ENCODE measurements at regions not wholly inside any gene's neighbourhood (a gene's known extent, or its start where the extent isn't known, plus 50 kb on each side); places are given as distances from the start of the nearest gene placed in this dataset.

- TF ChIP-seq ELK1 (IDR thresholded peaks at IDR 0.05; ENCODE audit: low read depth, low read length) (no peak), HMGXB4 (CRISPR knock-in tag; IDR thresholded peaks at IDR 0.05; ENCODE audit: borderline replicate concordance) (no peak), HOXB13 (CRISPR knock-in tag; IDR thresholded peaks at IDR 0.05; ENCODE audit: low read depth) (no peak), FOSB (CRISPR knock-in tag; IDR thresholded peaks at IDR 0.05) (no peak), KDM5A (IDR thresholded peaks at IDR 0.05) (no peak), HEYL (CRISPR knock-in tag; IDR thresholded peaks at IDR 0.05) (no peak), POLR2A (IDR thresholded peaks at IDR 0.05; ENCODE audit: low read length) (no peak)
- TF ChIP-seq, protein P1, sequence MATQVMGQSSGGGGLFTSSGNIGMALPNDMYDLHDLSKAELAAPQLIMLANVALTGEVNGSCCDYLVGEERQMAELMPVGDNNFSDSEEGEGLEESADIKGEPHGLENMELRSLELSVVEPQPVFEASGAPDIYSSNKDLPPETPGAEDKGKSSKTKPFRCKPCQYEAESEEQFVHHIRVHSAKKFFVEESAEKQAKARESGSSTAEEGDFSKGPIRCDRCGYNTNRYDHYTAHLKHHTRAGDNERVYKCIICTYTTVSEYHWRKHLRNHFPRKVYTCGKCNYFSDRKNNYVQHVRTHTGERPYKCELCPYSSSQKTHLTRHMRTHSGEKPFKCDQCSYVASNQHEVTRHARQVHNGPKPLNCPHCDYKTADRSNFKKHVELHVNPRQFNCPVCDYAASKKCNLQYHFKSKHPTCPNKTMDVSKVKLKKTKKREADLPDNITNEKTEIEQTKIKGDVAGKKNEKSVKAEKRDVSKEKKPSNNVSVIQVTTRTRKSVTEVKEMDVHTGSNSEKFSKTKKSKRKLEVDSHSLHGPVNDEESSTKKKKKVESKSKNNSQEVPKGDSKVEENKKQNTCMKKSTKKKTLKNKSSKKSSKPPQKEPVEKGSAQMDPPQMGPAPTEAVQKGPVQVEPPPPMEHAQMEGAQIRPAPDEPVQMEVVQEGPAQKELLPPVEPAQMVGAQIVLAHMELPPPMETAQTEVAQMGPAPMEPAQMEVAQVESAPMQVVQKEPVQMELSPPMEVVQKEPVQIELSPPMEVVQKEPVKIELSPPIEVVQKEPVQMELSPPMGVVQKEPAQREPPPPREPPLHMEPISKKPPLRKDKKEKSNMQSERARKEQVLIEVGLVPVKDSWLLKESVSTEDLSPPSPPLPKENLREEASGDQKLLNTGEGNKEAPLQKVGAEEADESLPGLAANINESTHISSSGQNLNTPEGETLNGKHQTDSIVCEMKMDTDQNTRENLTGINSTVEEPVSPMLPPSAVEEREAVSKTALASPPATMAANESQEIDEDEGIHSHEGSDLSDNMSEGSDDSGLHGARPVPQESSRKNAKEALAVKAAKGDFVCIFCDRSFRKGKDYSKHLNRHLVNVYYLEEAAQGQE (IDR thresholded peaks at IDR 0.05), result no peak
Observed at GRCh38 chr6:16028966-16029365, 99.9 kb upstream of the MYLIP start (continued).

GRCh38 chr6:16020259-16020658 lies 108.6 kb upstream of the MYLIP start:
- TF ChIP-seq PHF8 (IDR thresholded peaks at IDR 0.05; ENCODE audit: borderline replicate concordance, low read depth), result no peak
- ChIA-PET POLR2A (no interaction called here), CTCF (no interaction called here)
- 37% methylated on average over 3 of the region's 3 CpGs for WGBS (ENCODE audit: missing lambda C conversion rate)
- DNase-seq (ENCODE audit: low read depth in 1 of 2, low spot score in 1 of 2) (no peak), ATAC-seq (no peak), FAIRE-seq (no peak)
- H3K4me3 ChIP-seq, result no peak overlapping the region
- H3K27ac ChIP-seq, result no peak overlapping the region
- H3K4me2 ChIP-seq, result no peak overlapping the region
- H3K9me3 ChIP-seq, result no peaks in the 10 kb centered on the region
- H3K4me1 ChIP-seq, result no peaks in the 10 kb centered on the region

- ChIA-PET CTCF (no interaction called here), POLR2A (no interaction called here)
- Histone ChIP-seq H3K4me3 (no peak overlapping the region), H3K9me3 (no peaks in the 10 kb centered on the region), H3K4me1 (no peaks in the 10 kb centered on the region), H3K27ac (no peak overlapping the region), H3K4me2 (no peak overlapping the region)
- FAIRE-seq, result no peak
- WGBS (ENCODE audit: missing lambda C conversion rate), result 36% methylated on average over 3 of the region's 3 CpGs
- DNase-seq (ENCODE audit: low read depth in 1 of 2, low spot score in 1 of 2), result no peak
- ATAC-seq, result no peak
- TF ChIP-seq, protein P2, sequence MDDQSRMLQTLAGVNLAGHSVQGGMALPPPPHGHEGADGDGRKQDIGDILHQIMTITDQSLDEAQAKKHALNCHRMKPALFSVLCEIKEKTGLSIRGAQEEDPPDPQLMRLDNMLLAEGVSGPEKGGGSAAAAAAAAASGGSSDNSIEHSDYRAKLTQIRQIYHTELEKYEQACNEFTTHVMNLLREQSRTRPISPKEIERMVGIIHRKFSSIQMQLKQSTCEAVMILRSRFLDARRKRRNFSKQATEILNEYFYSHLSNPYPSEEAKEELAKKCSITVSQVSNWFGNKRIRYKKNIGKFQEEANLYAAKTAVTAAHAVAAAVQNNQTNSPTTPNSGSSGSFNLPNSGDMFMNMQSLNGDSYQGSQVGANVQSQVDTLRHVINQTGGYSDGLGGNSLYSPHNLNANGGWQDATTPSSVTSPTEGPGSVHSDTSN (IDR thresholded peaks at IDR 0.05), result no peak
- TF ChIP-seq JUN (IDR thresholded peaks at IDR 0.05) (no peak), TFCP2L1 (CRISPR knock-in tag; IDR thresholded peaks at IDR 0.05) (no peak), POLR2AphosphoS2 (conservative IDR thresholded peaks at IDR 0.05; ENCODE audit: low read length) (no peak), JUNB (IDR thresholded peaks at IDR 0.05) (no peak), HOXA7 (CRISPR knock-in tag; IDR thresholded peaks at IDR 0.05) (no peak), NFE2L2 (conservative IDR thresholded peaks at IDR 0.05; ENCODE audit: low read length) (no peak), KDM1A (IDR thresholded peaks at IDR 0.05; ENCODE audit: low read depth) (no peak), HMGXB4 (CRISPR knock-in tag; IDR thresholded peaks at IDR 0.05; ENCODE audit: borderline replicate concordance) (no peak), FOSL2 (IDR thresholded peaks at IDR 0.05) (no peak), FOSL2 (CRISPR knock-in tag; IDR thresholded peaks at IDR 0.05) (no peak), POLR2A (IDR thresholded peaks at IDR 0.05; ENCODE audit: low read length) (no peak), CBX8 (IDR thresholded peaks at IDR 0.05) (no peak), ZC3H11A (IDR thresholded peaks at IDR 0.05) (no peak), EP300 (IDR thresholded peaks at IDR 0.05) (no peak), SREBF2 (IDR thresholded peaks at IDR 0.05) (no peak), KDM5A (IDR thresholded peaks at IDR 0.05) (no peak), HOXB13 (CRISPR knock-in tag; IDR thresholded peaks at IDR 0.05; ENCODE audit: low read depth) (no peak), CHD4 (IDR thresholded peaks at IDR 0.05; ENCODE audit: borderline replicate concordance) (no peak)
Observed at GRCh38 chr6:16019462-16019861, 109.4 kb upstream of the MYLIP start.

All from A549 (cell line).